Esophagus squamous epithelium (tissue), 5 donors: ENCODE measurements at regions not wholly inside any gene's neighbourhood (a gene's known extent, or its start where the extent isn't known, plus 50 kb on each side); places are given as distances from the start of the nearest gene placed in this dataset.

Experiments
- DNase-seq: peaks from one replicate; lab custom pipeline; 2025; lab: John Stamatoyannopoulos, UW
- H3K27ac ChIP-seq, 4 donors: fragments of 200-600 bp; sonication (generic); one replicate each; pipeline ENCODE4 v1.5.1; 2016 to 2019; ENCODE audit warnings: mild to moderate bottlenecking in 1 of 4
- H3K27me3 ChIP-seq, 4 donors: fragments of 200-600 bp; sonication (generic); 1 replicate in 3 of 4; 2 replicates in 1 of 4; pipeline versions ENCODE4 v1.5.1 to v1.6.0; 2017 to 2021; ENCODE audit warnings: antibody characterized with exemption in 1 of 4
- H3K36me3 ChIP-seq, 3 donors: fragments of 200-600 bp; sonication (generic); one replicate each; pipeline ENCODE4 v1.5.1; 2016 to 2019
- H3K4me1 ChIP-seq, 3 donors: fragments of 200-600 bp; sonication (generic); one replicate each; pipeline ENCODE4 v1.5.1; 2017 to 2019
- H3K4me3 ChIP-seq, 4 donors: fragments of 200-600 bp; sonication (generic); 1 replicate in 3 of 4; 2 replicates in 1 of 4; pipeline ENCODE4 v1.5.1; 2016 to 2019; ENCODE audit warnings: mild to moderate bottlenecking in 2 of 4, moderate library complexity in 1 of 4
- H3K9me3 ChIP-seq, 3 donors: fragments of 200-600 bp; sonication (generic); one replicate each; pipeline ENCODE4 v1.5.1; 2016 to 2019
- POLR2A ChIP-seq, 4 donors: fragments of 450-650 bp; IDR thresholded peaks; one replicate each; pipeline ENCODE4 v1.6.1; 2017; ENCODE audit warnings: antibody characterized with exemption in 4 of 4, mild to moderate bottlenecking in 4 of 4, moderate library complexity in 3 of 4
- WGBS, 2 donors: methylation state at CpG; one replicate each; pipeline ENCODE4 v1.1.5; 2018; 5-methylcytosine and 5-hydroxymethylcytosine counted together
- intact Hi-C: fragments of 100-400 bp; cut with DNase I; formaldehyde crosslinking; loops from one replicate; pipeline ENCODE4 v1.15.0; 2022
- TF ChIP-seq, protein P1 (sequence below), 6 experiments: fragments of 450-650 bp in 4 of 6; fragments of 200-600 bp in 2 of 6; sonication (generic) in 2 of 6; IDR thresholded peaks; one replicate each; pipeline ENCODE4 v1.5.1; 2016 to 2019; ENCODE audit warnings: antibody characterized with exemption in 6 of 6, mild to moderate bottlenecking in 4 of 6, moderate library complexity in 4 of 6
- donor health status: DM: yes; HTN: yes; CAD: no.

DNA sequence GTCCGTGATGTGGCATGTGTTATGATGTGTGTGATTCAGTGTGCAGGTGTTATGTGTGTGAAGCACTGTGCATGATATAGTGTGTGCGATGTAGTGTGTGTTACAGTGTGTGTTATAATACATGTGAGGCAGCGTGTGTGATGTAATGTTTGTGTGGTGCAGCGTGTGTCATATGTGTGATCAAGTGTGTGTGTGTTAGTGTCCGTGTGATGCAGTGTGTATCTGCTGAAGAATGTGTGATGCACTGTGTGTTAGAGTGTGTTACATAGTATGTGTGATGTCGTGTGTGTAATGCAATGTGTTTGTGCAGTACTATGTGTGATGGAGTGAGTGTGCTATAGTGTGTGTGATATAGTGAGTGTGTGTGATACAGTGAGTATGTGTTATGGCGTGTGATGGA is 182.8 kb upstream of the SOX11 start:
- WGBS, 2 donors, result 89 to 90% methylated on average over 7 of the region's 7 CpGs
- no peaks in the 10 kb centered on the region for H3K4me1 ChIP-seq
- DNase-seq, result no peak
- intact Hi-C loops, result no loop called here
- H3K27ac ChIP-seq, result no peak overlapping the region
- H3K27me3 ChIP-seq, result no peaks in the 10 kb centered on the region
- H3K36me3 ChIP-seq, result no peaks in the 10 kb centered on the region
- no peak overlapping the region for H3K4me3 ChIP-seq
- peaks cover 0 to 8% (median 0%) of the 10 kb centered on the region in 3 donors for H3K9me3 ChIP-seq
- no peak for TF ChIP-seq POLR2A (IDR thresholded peaks at IDR 0.05)
- TF ChIP-seq, protein P1, sequence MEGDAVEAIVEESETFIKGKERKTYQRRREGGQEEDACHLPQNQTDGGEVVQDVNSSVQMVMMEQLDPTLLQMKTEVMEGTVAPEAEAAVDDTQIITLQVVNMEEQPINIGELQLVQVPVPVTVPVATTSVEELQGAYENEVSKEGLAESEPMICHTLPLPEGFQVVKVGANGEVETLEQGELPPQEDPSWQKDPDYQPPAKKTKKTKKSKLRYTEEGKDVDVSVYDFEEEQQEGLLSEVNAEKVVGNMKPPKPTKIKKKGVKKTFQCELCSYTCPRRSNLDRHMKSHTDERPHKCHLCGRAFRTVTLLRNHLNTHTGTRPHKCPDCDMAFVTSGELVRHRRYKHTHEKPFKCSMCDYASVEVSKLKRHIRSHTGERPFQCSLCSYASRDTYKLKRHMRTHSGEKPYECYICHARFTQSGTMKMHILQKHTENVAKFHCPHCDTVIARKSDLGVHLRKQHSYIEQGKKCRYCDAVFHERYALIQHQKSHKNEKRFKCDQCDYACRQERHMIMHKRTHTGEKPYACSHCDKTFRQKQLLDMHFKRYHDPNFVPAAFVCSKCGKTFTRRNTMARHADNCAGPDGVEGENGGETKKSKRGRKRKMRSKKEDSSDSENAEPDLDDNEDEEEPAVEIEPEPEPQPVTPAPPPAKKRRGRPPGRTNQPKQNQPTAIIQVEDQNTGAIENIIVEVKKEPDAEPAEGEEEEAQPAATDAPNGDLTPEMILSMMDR (IDR thresholded peaks at IDR 0.05), result no peak

DNA sequence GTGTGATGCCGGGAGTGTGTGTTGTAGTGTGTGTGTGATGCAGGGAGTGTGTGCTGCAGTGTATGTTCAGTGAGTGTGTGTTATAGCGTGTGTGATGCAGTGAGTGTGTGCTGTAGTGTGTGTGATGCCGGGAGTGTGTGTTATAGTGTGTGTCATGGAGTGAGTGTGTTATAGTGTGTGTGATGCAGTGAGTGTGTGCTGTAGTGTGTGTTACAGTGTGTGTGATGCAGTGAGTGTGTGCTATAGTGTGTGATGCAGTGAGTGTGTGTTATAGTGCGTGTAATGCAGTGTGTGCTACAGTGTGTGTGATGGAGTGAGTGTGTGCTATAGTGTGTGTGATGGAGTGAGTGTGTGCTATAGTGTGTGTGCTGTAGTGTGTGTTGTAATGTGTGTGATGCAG is 182.1 kb upstream of the SOX11 start:
- intact Hi-C loops, result no loop called here
- no peak for DNase-seq
- peaks cover 0 to 8% (median 0%) of the 10 kb centered on the region in 3 donors for H3K9me3 ChIP-seq
- H3K36me3 ChIP-seq, result no peaks in the 10 kb centered on the region
- WGBS, 2 donors, result 89 to 90% methylated on average over 4 of the region's 4 CpGs
- H3K4me1 ChIP-seq, result no peaks in the 10 kb centered on the region
- TF ChIP-seq POLR2A (IDR thresholded peaks at IDR 0.05), result no peak
- TF ChIP-seq, protein P1 (IDR thresholded peaks at IDR 0.05), result no peak
- no peak overlapping the region for H3K4me3 ChIP-seq
- H3K27me3 ChIP-seq, result no peaks in the 10 kb centered on the region
- no peak overlapping the region for H3K27ac ChIP-seq

DNA sequence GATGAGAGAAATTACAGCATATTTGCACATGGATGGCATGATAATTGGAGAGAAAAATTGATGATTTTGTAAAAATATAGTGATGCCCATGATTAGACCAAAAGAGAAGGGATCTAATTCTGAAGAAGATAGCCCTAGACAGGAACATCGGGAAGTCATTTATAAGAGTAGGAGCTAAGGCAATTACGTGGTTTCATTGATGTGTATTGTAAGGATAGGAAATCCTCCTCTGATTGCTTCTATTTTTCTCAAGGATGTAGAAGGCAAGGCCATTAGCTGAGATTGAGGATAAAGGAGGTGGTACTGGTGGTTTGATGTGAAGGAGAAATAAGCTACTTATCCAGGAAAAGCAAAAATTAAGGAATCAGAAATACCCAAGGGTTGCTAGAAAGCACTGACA is 176.5 kb upstream of the SOX11 start:
- Histone ChIP-seq H3K27me3 (no peaks in the 10 kb centered on the region), H3K4me1 (no peaks in the 10 kb centered on the region), H3K4me3 (no peak overlapping the region), H3K9me3 (peaks cover 0 to 8% (median 0%) of the 10 kb centered on the region in 3 donors), H3K36me3 (no peaks in the 10 kb centered on the region), H3K27ac (no peak overlapping the region)
- 75 to 77% methylated on average over 2 of the region's 2 CpGs for WGBS, 2 donors
- no peak for TF ChIP-seq POLR2A (IDR thresholded peaks at IDR 0.05)
- TF ChIP-seq, protein P1 (IDR thresholded peaks at IDR 0.05), result no peak
- no peak for DNase-seq
- intact Hi-C loops, result no loop called here

DNA sequence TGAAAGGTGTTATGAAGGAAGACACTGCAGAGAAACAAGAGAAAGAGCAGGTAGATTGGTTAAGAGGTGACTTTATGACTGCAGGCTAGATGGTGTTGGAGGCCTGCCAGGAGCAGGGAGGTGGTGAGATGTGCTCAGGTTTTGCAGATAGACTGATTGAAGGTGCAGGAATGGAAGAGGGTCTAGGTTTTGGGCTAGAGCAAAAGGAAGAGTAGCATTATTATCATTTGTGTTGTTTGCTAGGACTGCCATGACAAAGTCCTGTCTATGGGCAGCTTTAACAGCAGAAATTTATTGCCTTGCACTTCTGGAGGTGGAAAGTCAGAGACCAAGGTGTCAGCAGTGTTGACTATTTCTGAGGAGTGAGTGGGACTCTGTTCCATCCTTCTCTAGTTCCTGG is 172.9 kb upstream of the SOX11 start:
- Histone ChIP-seq H3K27me3 (no peaks in the 10 kb centered on the region), H3K4me3 (no peak overlapping the region), H3K36me3 (no peaks in the 10 kb centered on the region), H3K4me1 (no peaks in the 10 kb centered on the region), H3K9me3 (no peaks in the 10 kb centered on the region), H3K27ac (no peak overlapping the region)
- no peak for DNase-seq
- no peak for TF ChIP-seq POLR2A (IDR thresholded peaks at IDR 0.05)
- TF ChIP-seq, protein P1 (IDR thresholded peaks at IDR 0.05), result no peak
- intact Hi-C loops, result no loop called here

DNA sequence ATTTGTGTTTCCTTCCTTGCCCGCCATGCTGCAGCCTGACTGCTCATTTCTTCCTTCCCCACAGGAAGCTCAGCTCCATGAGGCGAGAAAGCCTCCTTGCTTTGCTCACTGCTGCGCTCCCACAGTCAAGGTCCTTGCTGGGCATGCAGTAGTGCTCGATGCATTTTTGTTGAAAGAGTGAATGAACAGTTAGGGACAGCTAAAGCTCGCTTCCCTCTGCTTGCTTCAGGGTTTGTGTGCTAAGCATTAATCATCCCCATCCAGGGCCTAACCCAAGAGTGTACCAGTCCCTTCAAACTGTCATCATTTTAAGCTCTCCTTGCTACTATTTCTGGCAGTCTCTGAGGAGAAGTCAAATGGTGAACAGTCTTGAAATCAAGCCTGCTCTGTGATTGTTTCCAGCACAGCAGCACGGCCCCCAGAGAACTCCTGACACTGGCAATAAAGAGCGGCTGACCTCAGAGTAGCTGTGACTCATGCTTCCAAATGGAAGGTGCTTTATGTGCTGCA is 171.7 kb upstream of the SOX11 start:
- no peaks in the 10 kb centered on the region for H3K4me1 ChIP-seq
- H3K9me3 ChIP-seq, result no peaks in the 10 kb centered on the region
- TF ChIP-seq, protein P1 (IDR thresholded peaks at IDR 0.05), result no peak
- no peak for TF ChIP-seq POLR2A (IDR thresholded peaks at IDR 0.05)
- 35 to 39% methylated on average over 7 of the region's 7 CpGs for WGBS, 2 donors
- intact Hi-C loops, result no loop called here
- H3K4me3 ChIP-seq, result no peak overlapping the region
- H3K36me3 ChIP-seq, result no peaks in the 10 kb centered on the region
- H3K27me3 ChIP-seq, result no peaks in the 10 kb centered on the region
- DNase-seq, result no peak
- H3K27ac ChIP-seq, result no peak overlapping the region
